Liver (tissue), 8 donors: ENCODE measurements at regions not wholly inside any gene's neighbourhood (a gene's known extent, or its start where the extent isn't known, plus 50 kb on each side); places are given as distances from the start of the nearest gene placed in this dataset.

Source experiments
- DNase-seq: peaks from one replicate; pipeline ENCODE4 v3.0.0-alpha.2; 2017; ENCODE audit warnings: low spot score
- H3K27ac ChIP-seq, 2 donors: one replicate each; pipeline ENCODE4 v1.7.0; 2013; ENCODE audit warnings: inconsistent platforms in 2 of 2, low read length in 2 of 2, control low read depth in 1 of 2, low read depth in 1 of 2, mild to moderate bottlenecking in 1 of 2
- H3K27me3 ChIP-seq, 4 donors: one replicate each; pipeline versions ENCODE4 v1.6.1 to v1.7.0; 2013; ENCODE audit warnings: low read length in 3 of 4, inconsistent platforms in 1 of 4, mild to moderate bottlenecking in 1 of 4, moderate library complexity in 1 of 4; ENCODE audit not compliant: control insufficient read depth in 4 of 4, insufficient read depth in 4 of 4
- H3K36me3 ChIP-seq, 4 donors: one replicate each; pipeline versions ENCODE4 v1.6.1 to v1.7.0; 2013; ENCODE audit warnings: low read length in 3 of 4, mild to moderate bottlenecking in 3 of 4, low read depth in 1 of 4, moderate library complexity in 1 of 4; ENCODE audit not compliant: control insufficient read depth in 4 of 4, insufficient read depth in 3 of 4
- H3K4me1 ChIP-seq, 4 donors: one replicate each; pipeline versions ENCODE4 v1.6.1 to v1.7.0; 2013; ENCODE audit warnings: low read length in 3 of 4, mild to moderate bottlenecking in 3 of 4, moderate library complexity in 1 of 4; ENCODE audit not compliant: control insufficient read depth in 4 of 4, insufficient read depth in 4 of 4
- H3K4me3 ChIP-seq, 3 donors: one replicate each; pipeline versions ENCODE4 v1.6.1 to v1.7.0; 2013; ENCODE audit warnings: low read length in 3 of 3, control low read depth in 1 of 3, low read depth in 1 of 3, mild to moderate bottlenecking in 1 of 3
- H3K9ac ChIP-seq, 2 donors: one replicate each; pipeline ENCODE4 v1.7.0; 2013; ENCODE audit warnings: low read length in 2 of 2, mild to moderate bottlenecking in 2 of 2, moderate library complexity in 2 of 2, control low read depth in 1 of 2, low read depth in 1 of 2
- H3K9me3 ChIP-seq, 4 donors: one replicate each; pipeline versions ENCODE4 v1.6.1 to v1.7.0; 2013; ENCODE audit warnings: low read length in 3 of 4; ENCODE audit not compliant: control insufficient read depth in 4 of 4
- ATF3 ChIP-seq: IDR thresholded peaks from 2 replicates; pipeline ENCODE4 v1.6.1; 2016; ENCODE audit warnings: antibody characterized with exemption
- CTCF ChIP-seq: fragments of 150-350 bp; IDR thresholded peaks from 2 replicates; pipeline ENCODE4 v1.5.1; 2017; ENCODE audit warnings: improper control_type of control experiment, low read depth, low read length; ENCODE audit not compliant: missing input control
- FOXA1 ChIP-seq: IDR thresholded peaks from 2 replicates; pipeline ENCODE4 v1.6.1; 2016; ENCODE audit warnings: antibody characterized with exemption
- FOXA2 ChIP-seq: IDR thresholded peaks from 2 replicates; pipeline ENCODE4 v1.6.1; 2016; ENCODE audit warnings: antibody characterized with exemption
- GABPA ChIP-seq, 2 donors: IDR thresholded peaks in 1 of 2; conservative IDR thresholded peaks in 1 of 2; 2 replicates each; pipeline ENCODE4 v1.6.1; 2016; ENCODE audit warnings: antibody characterized with exemption in 2 of 2, mild to moderate bottlenecking in 1 of 2, moderate library complexity in 1 of 2
- HNF4A ChIP-seq, 2 donors: conservative IDR thresholded peaks; 2 replicates each; pipeline ENCODE4 v1.6.1; 2016; ENCODE audit warnings: antibody characterized with exemption in 2 of 2, mild to moderate bottlenecking in 2 of 2
- HNF4G ChIP-seq: IDR thresholded peaks from 2 replicates; pipeline ENCODE4 v1.6.1; 2016; ENCODE audit warnings: antibody characterized with exemption
- JUND ChIP-seq, 2 donors: IDR thresholded peaks; 2 replicates each; pipeline ENCODE4 v1.6.1; 2016; ENCODE audit warnings: antibody characterized with exemption in 2 of 2
- RAD21 ChIP-seq, 2 donors: IDR thresholded peaks; 2 replicates each; pipeline ENCODE4 v1.6.1; 2016; ENCODE audit warnings: antibody characterized with exemption in 2 of 2, mild to moderate bottlenecking in 2 of 2
- TAF1 ChIP-seq: conservative IDR thresholded peaks from 2 replicates; pipeline ENCODE4 v1.6.1; 2016; ENCODE audit warnings: antibody characterized with exemption, mild to moderate bottlenecking
- YY1 ChIP-seq: IDR thresholded peaks from 2 replicates; pipeline ENCODE4 v1.6.1; 2016; ENCODE audit warnings: antibody characterized with exemption, mild to moderate bottlenecking
- WGBS: extraction: QIAGEN DNeasy Blood & Tissue Kit; methylation state at CpG from one replicate; pipeline ENCODE4 v1.1.7; 2013; 5-methylcytosine and 5-hydroxymethylcytosine counted together
- TF ChIP-seq, protein P1 (sequence below): IDR thresholded peaks from 2 replicates; pipeline ENCODE4 v1.6.1; 2016; ENCODE audit warnings: antibody characterized with exemption
- TF ChIP-seq, protein P2 (sequence below): IDR thresholded peaks from 2 replicates; pipeline ENCODE4 v1.6.1; 2016; ENCODE audit warnings: antibody characterized with exemption, mild to moderate bottlenecking
- TF ChIP-seq, protein P3 (sequence below): IDR thresholded peaks from 2 replicates; pipeline ENCODE4 v1.6.1; 2016; ENCODE audit warnings: antibody characterized with exemption
- donor health status: healthy.
- donor health status: healthy.
- donor health status: healthy.
- donor health status: healthy.
- donor health status: healthy.

DNA sequence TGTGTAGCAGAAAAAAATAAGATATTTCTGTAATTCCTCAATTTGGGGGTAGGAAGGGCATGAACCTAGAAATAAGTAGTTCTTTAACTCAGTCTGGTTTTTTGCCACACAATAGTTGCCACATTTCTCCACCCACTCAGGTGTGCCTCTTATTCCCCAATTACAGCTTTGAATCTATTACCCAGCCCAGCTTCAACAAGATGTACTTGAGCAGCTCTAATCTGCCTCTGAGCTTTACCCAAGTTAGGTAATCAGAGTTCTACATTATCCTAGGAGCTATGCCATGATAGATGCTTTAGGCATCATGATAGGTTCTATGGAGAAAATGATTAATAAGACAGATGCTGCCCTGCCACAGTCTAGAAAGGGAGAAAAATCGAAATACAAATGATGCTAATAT, 117.4 kb upstream of the GPRIN3 start:
- no peaks in the 10 kb centered on the region for H3K36me3 ChIP-seq

GRCh38 chr4:89422441-89422990, 114.9 kb upstream of the GPRIN3 start:
- no peak for DNase-seq
- Histone ChIP-seq H3K36me3 (no peaks in the 10 kb centered on the region), H3K4me1 (no peaks in the 10 kb centered on the region), H3K4me3 (no peak overlapping the region), H3K27me3 (no peaks in the 10 kb centered on the region), H3K9ac (no peak overlapping the region), H3K9me3 (no peaks in the 10 kb centered on the region), H3K27ac (no peak overlapping the region)
- 94% methylated on average over 3 of the region's 3 CpGs for WGBS
- TF ChIP-seq, protein P1, sequence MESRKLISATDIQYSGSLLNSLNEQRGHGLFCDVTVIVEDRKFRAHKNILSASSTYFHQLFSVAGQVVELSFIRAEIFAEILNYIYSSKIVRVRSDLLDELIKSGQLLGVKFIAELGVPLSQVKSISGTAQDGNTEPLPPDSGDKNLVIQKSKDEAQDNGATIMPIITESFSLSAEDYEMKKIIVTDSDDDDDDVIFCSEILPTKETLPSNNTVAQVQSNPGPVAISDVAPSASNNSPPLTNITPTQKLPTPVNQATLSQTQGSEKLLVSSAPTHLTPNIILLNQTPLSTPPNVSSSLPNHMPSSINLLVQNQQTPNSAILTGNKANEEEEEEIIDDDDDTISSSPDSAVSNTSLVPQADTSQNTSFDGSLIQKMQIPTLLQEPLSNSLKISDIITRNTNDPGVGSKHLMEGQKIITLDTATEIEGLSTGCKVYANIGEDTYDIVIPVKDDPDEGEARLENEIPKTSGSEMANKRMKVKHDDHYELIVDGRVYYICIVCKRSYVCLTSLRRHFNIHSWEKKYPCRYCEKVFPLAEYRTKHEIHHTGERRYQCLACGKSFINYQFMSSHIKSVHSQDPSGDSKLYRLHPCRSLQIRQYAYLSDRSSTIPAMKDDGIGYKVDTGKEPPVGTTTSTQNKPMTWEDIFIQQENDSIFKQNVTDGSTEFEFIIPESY = no peak
- TF ChIP-seq HNF4A (conservative IDR thresholded peaks at IDR 0.05) (no peak), CTCF (no peak), FOXA2 (no peak), HNF4G (no peak), ATF3 (no peak), TAF1 (no peak), RAD21 (IDR thresholded peaks at IDR 0.05) (no peak), JUND (IDR thresholded peaks at IDR 0.05) (no peak), YY1 (no peak)
- TF ChIP-seq, protein P2, sequence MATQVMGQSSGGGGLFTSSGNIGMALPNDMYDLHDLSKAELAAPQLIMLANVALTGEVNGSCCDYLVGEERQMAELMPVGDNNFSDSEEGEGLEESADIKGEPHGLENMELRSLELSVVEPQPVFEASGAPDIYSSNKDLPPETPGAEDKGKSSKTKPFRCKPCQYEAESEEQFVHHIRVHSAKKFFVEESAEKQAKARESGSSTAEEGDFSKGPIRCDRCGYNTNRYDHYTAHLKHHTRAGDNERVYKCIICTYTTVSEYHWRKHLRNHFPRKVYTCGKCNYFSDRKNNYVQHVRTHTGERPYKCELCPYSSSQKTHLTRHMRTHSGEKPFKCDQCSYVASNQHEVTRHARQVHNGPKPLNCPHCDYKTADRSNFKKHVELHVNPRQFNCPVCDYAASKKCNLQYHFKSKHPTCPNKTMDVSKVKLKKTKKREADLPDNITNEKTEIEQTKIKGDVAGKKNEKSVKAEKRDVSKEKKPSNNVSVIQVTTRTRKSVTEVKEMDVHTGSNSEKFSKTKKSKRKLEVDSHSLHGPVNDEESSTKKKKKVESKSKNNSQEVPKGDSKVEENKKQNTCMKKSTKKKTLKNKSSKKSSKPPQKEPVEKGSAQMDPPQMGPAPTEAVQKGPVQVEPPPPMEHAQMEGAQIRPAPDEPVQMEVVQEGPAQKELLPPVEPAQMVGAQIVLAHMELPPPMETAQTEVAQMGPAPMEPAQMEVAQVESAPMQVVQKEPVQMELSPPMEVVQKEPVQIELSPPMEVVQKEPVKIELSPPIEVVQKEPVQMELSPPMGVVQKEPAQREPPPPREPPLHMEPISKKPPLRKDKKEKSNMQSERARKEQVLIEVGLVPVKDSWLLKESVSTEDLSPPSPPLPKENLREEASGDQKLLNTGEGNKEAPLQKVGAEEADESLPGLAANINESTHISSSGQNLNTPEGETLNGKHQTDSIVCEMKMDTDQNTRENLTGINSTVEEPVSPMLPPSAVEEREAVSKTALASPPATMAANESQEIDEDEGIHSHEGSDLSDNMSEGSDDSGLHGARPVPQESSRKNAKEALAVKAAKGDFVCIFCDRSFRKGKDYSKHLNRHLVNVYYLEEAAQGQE = no peak

More for the DNA sequence above, 117.4 kb upstream of the GPRIN3 start:
- Histone ChIP-seq H3K9ac (no peak overlapping the region), H3K9me3 (no peaks in the 10 kb centered on the region), H3K4me3 (no peak overlapping the region), H3K4me1 (no peaks in the 10 kb centered on the region), H3K27ac (no peak overlapping the region), H3K27me3 (no peaks in the 10 kb centered on the region)
- TF ChIP-seq CTCF = no peak
- no peak for TF ChIP-seq FOXA1
- TF ChIP-seq TAF1 = no peak
- TF ChIP-seq, protein P3, sequence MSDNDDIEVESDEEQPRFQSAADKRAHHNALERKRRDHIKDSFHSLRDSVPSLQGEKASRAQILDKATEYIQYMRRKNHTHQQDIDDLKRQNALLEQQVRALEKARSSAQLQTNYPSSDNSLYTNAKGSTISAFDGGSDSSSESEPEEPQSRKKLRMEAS = no peak
- TF ChIP-seq GABPA (IDR thresholded peaks at IDR 0.05 in 1 of 2, conservative IDR thresholded peaks at IDR 0.05 in 1 of 2) = no peak
- TF ChIP-seq, protein P1 = no peak
- no peak for TF ChIP-seq ATF3
- WGBS = 63% methylated on average over 1 of the region's 1 CpG
- DNase-seq = no peak
